WTC11 (cell line): ENCODE measurements at regions not wholly inside any gene's neighbourhood (a gene's known extent, or its start where the extent isn't known, plus 50 kb on each side); places are given as distances from the start of the nearest gene placed in this dataset.

Experiments used
- ATAC-seq: fragments of 200-7000 bp; cut with Tn5 transposase; 2 replicates; pipeline ENCODE4 v1.10.0; 2021; ENCODE audit warnings: mild to moderate bottlenecking, moderate library complexity
- CTCF ChIA-PET: fragments of 300-600 bp; sonication (Branson Sonifier 250); formaldehyde crosslinking; loops from one replicate; lab custom pipeline; 2021; ENCODE audit warnings: antibody characterized with exemption; lab: Charles Lee
- POLR2A ChIA-PET: fragments of 350-600 bp; sonication (Branson Sonifier 250); formaldehyde crosslinking; loops from one replicate; lab custom pipeline; 2021; ENCODE audit warnings: antibody characterized with exemption; lab: Charles Lee
- DNase-seq: peaks from one replicate; pipeline ENCODE4 v3.0.0; 2021; ENCODE audit warnings: low spot score
- H3K27ac Mint-ChIP-seq: 2 replicates; pipeline ENCODE4 v1.8.0; 2021; ENCODE audit warnings: mixed read lengths
- H3K27me3 Mint-ChIP-seq: 2 replicates; pipeline ENCODE4 v1.8.0; 2021; ENCODE audit warnings: low read depth, mild to moderate bottlenecking, moderate library complexity, mixed read lengths
- H3K36me3 Mint-ChIP-seq: 2 replicates; pipeline ENCODE4 v1.8.0; 2021; ENCODE audit warnings: mixed read lengths
- H3K4me1 Mint-ChIP-seq: 2 replicates; pipeline ENCODE4 v1.8.0; 2022; ENCODE audit warnings: mixed read lengths
- H3K4me3 Mint-ChIP-seq: 2 replicates; pipeline ENCODE4 v1.8.0; 2021; ENCODE audit warnings: mild to moderate bottlenecking, moderate library complexity, mixed read lengths
- H3K9me3 Mint-ChIP-seq: 2 replicates; pipeline ENCODE4 v1.8.0; 2021; ENCODE audit warnings: mixed read lengths
- ATF1 ChIP-seq: sonication (generic); formaldehyde crosslinking; IDR thresholded peaks from 2 replicates; pipeline ENCODE4 v1.8.1; 2023; ENCODE audit warnings: mild to moderate bottlenecking, moderate library complexity, missing genetic modification reagents
- ERG ChIP-seq: fragments of 250-450 bp; sonication (Bioruptor Pico); IDR thresholded peaks from 2 replicates; pipeline ENCODE4 v1.8.0; 2021; ENCODE audit warnings: mild to moderate bottlenecking
- FOXK1 ChIP-seq: sonication (generic); formaldehyde crosslinking; IDR thresholded peaks from 2 replicates; pipeline ENCODE4 v1.8.0; 2022; ENCODE audit warnings: mild to moderate bottlenecking, moderate library complexity, missing genetic modification reagents
- GABPB1 ChIP-seq: sonication (generic); formaldehyde crosslinking; IDR thresholded peaks from 2 replicates; pipeline ENCODE4 v1.8.1; 2023; ENCODE audit warnings: mild to moderate bottlenecking, missing genetic modification reagents
- NR2C2 ChIP-seq: sonication (generic); formaldehyde crosslinking; IDR thresholded peaks from 2 replicates; pipeline ENCODE4 v1.8.0; 2022; ENCODE audit warnings: mild to moderate bottlenecking, missing genetic modification reagents
- PREB ChIP-seq: sonication (generic); formaldehyde crosslinking; IDR thresholded peaks from 2 replicates; pipeline ENCODE4 v1.8.1; 2022; ENCODE audit warnings: mild to moderate bottlenecking, missing genetic modification reagents, moderate library complexity, borderline replicate concordance
- PRRX2 ChIP-seq: fragments of 250-450 bp; sonication (Bioruptor Pico); IDR thresholded peaks from 2 replicates; pipeline ENCODE4 v1.8.0; 2021; ENCODE audit warnings: mild to moderate bottlenecking
- RORB ChIP-seq: fragments of 250-450 bp; sonication (Bioruptor Pico); IDR thresholded peaks from 2 replicates; pipeline ENCODE4 v1.9.0; 2021; ENCODE audit warnings: mild to moderate bottlenecking
- SOX15 ChIP-seq: fragments of 250-450 bp; sonication (Bioruptor Pico); IDR thresholded peaks from 2 replicates; pipeline ENCODE4 v1.9.0; 2021; ENCODE audit warnings: mild to moderate bottlenecking
- ZNF423 ChIP-seq: fragments of 250-450 bp; sonication (Bioruptor Pico); IDR thresholded peaks from 2 replicates; pipeline ENCODE4 v2.1.2; 2022; ENCODE audit warnings: mild to moderate bottlenecking, moderate library complexity
- ZNF671 ChIP-seq: fragments of 250-450 bp; sonication (Bioruptor Pico); IDR thresholded peaks from 2 replicates; pipeline ENCODE4 v1.8.0; 2021; ENCODE audit warnings: mild to moderate bottlenecking
- TF ChIP-seq, protein P1 (sequence below): sonication (generic); formaldehyde crosslinking; IDR thresholded peaks from 2 replicates; pipeline ENCODE4 v1.8.0; 2022; ENCODE audit warnings: missing genetic modification reagents
- TF ChIP-seq, protein P2 (sequence below): sonication (generic); formaldehyde crosslinking; conservative IDR thresholded peaks from 2 replicates; pipeline ENCODE4 v1.8.1; 2023; ENCODE audit warnings: mild to moderate bottlenecking, low read depth, missing genetic modification reagents, moderate library complexity
- TF ChIP-seq, protein P3 (sequence below): fragments of 250-450 bp; sonication (Bioruptor Pico); IDR thresholded peaks from 2 replicates; pipeline ENCODE4 v2.1.2; 2022; ENCODE audit warnings: mild to moderate bottlenecking, moderate library complexity
- TF ChIP-seq, protein P4 (sequence below): sonication (generic); formaldehyde crosslinking; IDR thresholded peaks from 2 replicates; pipeline ENCODE4 v1.8.0; 2023; ENCODE audit warnings: missing genetic modification reagents, mild to moderate bottlenecking, borderline replicate concordance
- TF ChIP-seq, protein P5 (sequence below): sonication (generic); formaldehyde crosslinking; IDR thresholded peaks from 2 replicates; pipeline ENCODE4 v1.8.0; 2022; ENCODE audit warnings: mild to moderate bottlenecking, missing genetic modification reagents

DNA sequence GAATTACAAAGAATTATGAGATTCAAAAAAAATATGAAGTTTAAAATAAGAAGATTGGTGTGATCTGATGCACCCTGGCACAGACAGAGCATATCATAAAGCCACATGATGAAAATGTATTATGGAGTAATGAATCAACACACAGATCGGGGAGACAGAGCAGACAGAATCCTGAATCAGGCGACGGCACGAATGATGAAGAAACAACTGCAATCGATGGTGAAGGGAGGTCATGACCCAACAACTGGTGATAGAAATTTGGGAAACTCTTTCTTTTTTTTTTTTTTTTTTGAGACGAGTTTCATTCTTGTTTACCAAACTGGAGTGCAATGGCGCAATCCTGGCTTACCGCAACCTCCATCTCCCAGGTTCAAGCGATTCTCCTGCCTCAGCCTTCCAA is 1054.0 kb downstream of the TYW1 start:
- ATAC-seq = no peak
- H3K27me3 Mint-ChIP-seq = no peaks in the 10 kb centered on the region
- DNase-seq = no peak
- TF ChIP-seq NR2C2 (CRISPR knock-in tag) = no peak
- no peak for TF ChIP-seq ZNF423 (CRISPR knock-in tag)
- no peak for TF ChIP-seq ERG (CRISPR knock-in tag)
- TF ChIP-seq, protein P1, sequence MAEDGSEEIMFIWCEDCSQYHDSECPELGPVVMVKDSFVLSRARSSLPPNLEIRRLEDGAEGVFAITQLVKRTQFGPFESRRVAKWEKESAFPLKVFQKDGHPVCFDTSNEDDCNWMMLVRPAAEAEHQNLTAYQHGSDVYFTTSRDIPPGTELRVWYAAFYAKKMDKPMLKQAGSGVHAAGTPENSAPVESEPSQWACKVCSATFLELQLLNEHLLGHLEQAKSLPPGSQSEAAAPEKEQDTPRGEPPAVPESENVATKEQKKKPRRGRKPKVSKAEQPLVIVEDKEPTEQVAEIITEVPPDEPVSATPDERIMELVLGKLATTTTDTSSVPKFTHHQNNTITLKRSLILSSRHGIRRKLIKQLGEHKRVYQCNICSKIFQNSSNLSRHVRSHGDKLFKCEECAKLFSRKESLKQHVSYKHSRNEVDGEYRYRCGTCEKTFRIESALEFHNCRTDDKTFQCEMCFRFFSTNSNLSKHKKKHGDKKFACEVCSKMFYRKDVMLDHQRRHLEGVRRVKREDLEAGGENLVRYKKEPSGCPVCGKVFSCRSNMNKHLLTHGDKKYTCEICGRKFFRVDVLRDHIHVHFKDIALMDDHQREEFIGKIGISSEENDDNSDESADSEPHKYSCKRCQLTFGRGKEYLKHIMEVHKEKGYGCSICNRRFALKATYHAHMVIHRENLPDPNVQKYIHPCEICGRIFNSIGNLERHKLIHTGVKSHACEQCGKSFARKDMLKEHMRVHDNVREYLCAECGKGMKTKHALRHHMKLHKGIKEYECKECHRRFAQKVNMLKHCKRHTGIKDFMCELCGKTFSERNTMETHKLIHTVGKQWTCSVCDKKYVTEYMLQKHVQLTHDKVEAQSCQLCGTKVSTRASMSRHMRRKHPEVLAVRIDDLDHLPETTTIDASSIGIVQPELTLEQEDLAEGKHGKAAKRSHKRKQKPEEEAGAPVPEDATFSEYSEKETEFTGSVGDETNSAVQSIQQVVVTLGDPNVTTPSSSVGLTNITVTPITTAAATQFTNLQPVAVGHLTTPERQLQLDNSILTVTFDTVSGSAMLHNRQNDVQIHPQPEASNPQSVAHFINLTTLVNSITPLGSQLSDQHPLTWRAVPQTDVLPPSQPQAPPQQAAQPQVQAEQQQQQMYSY (CRISPR knock-in tag) = no peak
- no peak for TF ChIP-seq PRRX2 (CRISPR knock-in tag)
- no peak for TF ChIP-seq SOX15 (CRISPR knock-in tag)
- TF ChIP-seq ATF1 = no peak
- no peak for TF ChIP-seq GABPB1 (CRISPR knock-in tag)
- TF ChIP-seq, protein P2, sequence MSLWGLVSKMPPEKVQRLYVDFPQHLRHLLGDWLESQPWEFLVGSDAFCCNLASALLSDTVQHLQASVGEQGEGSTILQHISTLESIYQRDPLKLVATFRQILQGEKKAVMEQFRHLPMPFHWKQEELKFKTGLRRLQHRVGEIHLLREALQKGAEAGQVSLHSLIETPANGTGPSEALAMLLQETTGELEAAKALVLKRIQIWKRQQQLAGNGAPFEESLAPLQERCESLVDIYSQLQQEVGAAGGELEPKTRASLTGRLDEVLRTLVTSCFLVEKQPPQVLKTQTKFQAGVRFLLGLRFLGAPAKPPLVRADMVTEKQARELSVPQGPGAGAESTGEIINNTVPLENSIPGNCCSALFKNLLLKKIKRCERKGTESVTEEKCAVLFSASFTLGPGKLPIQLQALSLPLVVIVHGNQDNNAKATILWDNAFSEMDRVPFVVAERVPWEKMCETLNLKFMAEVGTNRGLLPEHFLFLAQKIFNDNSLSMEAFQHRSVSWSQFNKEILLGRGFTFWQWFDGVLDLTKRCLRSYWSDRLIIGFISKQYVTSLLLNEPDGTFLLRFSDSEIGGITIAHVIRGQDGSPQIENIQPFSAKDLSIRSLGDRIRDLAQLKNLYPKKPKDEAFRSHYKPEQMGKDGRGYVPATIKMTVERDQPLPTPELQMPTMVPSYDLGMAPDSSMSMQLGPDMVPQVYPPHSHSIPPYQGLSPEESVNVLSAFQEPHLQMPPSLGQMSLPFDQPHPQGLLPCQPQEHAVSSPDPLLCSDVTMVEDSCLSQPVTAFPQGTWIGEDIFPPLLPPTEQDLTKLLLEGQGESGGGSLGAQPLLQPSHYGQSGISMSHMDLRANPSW (CRISPR knock-in tag) = no peak
- TF ChIP-seq RORB (CRISPR knock-in tag) = no peak
- no peak for TF ChIP-seq PREB (CRISPR knock-in tag)
- TF ChIP-seq, protein P3, sequence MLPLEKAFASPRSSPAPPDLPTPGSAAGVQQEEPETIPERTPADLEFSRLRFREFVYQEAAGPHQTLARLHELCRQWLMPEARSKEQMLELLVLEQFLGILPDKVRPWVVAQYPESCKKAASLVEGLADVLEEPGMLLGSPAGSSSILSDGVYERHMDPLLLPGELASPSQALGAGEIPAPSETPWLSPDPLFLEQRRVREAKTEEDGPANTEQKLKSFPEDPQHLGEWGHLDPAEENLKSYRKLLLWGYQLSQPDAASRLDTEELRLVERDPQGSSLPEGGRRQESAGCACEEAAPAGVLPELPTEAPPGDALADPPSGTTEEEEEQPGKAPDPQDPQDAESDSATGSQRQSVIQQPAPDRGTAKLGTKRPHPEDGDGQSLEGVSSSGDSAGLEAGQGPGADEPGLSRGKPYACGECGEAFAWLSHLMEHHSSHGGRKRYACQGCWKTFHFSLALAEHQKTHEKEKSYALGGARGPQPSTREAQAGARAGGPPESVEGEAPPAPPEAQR = no peak
- TF ChIP-seq, protein P4, sequence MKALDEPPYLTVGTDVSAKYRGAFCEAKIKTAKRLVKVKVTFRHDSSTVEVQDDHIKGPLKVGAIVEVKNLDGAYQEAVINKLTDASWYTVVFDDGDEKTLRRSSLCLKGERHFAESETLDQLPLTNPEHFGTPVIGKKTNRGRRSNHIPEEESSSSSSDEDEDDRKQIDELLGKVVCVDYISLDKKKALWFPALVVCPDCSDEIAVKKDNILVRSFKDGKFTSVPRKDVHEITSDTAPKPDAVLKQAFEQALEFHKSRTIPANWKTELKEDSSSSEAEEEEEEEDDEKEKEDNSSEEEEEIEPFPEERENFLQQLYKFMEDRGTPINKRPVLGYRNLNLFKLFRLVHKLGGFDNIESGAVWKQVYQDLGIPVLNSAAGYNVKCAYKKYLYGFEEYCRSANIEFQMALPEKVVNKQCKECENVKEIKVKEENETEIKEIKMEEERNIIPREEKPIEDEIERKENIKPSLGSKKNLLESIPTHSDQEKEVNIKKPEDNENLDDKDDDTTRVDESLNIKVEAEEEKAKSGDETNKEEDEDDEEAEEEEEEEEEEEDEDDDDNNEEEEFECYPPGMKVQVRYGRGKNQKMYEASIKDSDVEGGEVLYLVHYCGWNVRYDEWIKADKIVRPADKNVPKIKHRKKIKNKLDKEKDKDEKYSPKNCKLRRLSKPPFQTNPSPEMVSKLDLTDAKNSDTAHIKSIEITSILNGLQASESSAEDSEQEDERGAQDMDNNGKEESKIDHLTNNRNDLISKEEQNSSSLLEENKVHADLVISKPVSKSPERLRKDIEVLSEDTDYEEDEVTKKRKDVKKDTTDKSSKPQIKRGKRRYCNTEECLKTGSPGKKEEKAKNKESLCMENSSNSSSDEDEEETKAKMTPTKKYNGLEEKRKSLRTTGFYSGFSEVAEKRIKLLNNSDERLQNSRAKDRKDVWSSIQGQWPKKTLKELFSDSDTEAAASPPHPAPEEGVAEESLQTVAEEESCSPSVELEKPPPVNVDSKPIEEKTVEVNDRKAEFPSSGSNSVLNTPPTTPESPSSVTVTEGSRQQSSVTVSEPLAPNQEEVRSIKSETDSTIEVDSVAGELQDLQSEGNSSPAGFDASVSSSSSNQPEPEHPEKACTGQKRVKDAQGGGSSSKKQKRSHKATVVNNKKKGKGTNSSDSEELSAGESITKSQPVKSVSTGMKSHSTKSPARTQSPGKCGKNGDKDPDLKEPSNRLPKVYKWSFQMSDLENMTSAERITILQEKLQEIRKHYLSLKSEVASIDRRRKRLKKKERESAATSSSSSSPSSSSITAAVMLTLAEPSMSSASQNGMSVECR (CRISPR knock-in tag) = no peak
- TF ChIP-seq, protein P5, sequence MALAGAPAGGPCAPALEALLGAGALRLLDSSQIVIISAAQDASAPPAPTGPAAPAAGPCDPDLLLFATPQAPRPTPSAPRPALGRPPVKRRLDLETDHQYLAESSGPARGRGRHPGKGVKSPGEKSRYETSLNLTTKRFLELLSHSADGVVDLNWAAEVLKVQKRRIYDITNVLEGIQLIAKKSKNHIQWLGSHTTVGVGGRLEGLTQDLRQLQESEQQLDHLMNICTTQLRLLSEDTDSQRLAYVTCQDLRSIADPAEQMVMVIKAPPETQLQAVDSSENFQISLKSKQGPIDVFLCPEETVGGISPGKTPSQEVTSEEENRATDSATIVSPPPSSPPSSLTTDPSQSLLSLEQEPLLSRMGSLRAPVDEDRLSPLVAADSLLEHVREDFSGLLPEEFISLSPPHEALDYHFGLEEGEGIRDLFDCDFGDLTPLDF (CRISPR knock-in tag) = no peak
- TF ChIP-seq FOXK1 (CRISPR knock-in tag) = no peak
- TF ChIP-seq ZNF671 = no peak
- TF ChIP-seq, all 79 proteins: peak for 0
- H3K4me3 Mint-ChIP-seq = no peak overlapping the region
- H3K4me1 Mint-ChIP-seq = no peaks in the 10 kb centered on the region
- H3K27ac Mint-ChIP-seq = no peak overlapping the region
- no peaks in the 10 kb centered on the region for H3K9me3 Mint-ChIP-seq
- ChIA-PET POLR2A (interaction anchor here (0.6 kb wide), 1 partner anchor 1176 kb away, joined by 6 read pairs; no protein-coding TSS in a partner anchor), CTCF (interaction anchor here (2.8 kb wide), 1 partner anchor 13 kb away, joined by 12 read pairs; no protein-coding TSS in a partner anchor)
- no peaks in the 10 kb centered on the region for H3K36me3 Mint-ChIP-seq
